ENCODE measurements at regions not wholly inside any gene's neighbourhood (a gene's known extent, or its start where the extent isn't known, plus 50 kb on each side); places are given as distances from the start of the nearest gene placed in this dataset.

DNA sequence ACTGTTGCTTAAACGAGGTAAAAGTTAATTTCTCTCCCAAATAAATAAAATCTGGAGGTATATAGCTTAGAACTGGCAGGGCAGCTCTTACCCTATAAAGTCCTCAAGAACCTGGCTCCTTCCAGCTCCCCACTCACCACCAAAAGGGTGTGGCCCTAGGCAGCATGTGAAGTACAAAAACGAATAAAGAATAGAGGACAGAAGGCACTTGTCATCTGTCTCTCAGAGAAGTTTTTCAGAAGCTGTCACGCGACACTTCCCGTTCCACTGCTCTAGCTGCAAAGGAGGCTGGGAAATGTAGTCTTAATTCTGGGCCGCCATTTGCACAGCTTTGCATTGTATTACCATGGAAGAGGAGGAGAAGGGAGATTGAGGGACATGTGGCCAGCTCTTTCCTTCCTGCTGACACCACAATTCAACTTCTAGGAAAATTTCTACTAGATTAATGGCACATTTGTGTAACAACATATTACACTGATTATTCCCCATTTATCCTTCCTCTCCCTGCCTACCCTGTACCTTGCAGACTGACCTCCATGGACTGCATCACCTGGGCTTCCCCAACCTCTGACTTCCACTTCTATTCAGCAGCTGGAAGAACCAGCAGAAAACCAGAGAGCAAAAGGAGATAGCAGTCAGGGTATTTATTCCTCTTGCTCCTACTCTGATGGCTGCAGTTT, 62.2 kb downstream of the CCDC71L start:
- Histone ChIP-seq H3K9me3 (ENCODE audit: low read length) (no peaks in the 10 kb centered on the region), H3K27me3 (ENCODE audit: control insufficient read depth in 1 of 2, insufficient read depth in 2 of 2, low read length in 2 of 2) (no peaks in the 10 kb centered on the region), H3K36me3 (replicated peaks in 1 of 2; ENCODE audit: control insufficient read depth in 1 of 2, insufficient read depth in 2 of 2, low read length in 2 of 2) (no peaks in the 10 kb centered on the region), H3K27ac (ENCODE audit: extremely low read length, insufficient read depth, low read length) (no peak overlapping the region), H2AFZ (ENCODE audit: low read length) (no peak overlapping the region), H3K4me2 (ENCODE audit: low read depth, low read length) (peak overlapping the region; percentile 25), H3K79me2 (ENCODE audit: insufficient read depth, low read length) (no peaks in the 10 kb centered on the region), H3K4me3 (replicated peaks in 1 of 3; ENCODE audit: insufficient read depth in 1 of 3, low read depth in 2 of 3, low read length in 3 of 3) (no peak overlapping the region), H3K9ac (ENCODE audit: insufficient read depth, low read depth, low read length) (no peak overlapping the region), H3K4me1 (ENCODE audit: insufficient read depth, low read length) (no peaks in the 10 kb centered on the region), H4K20me1 (ENCODE audit: insufficient read depth, low read length) (no peaks in the 10 kb centered on the region)
- WGBS (ENCODE audit: low lambda C conversion rate), result 2% methylated on average over 6 of the region's 6 CpGs
- BruUV-seq (replicated peaks), result no TSS peak
- CTCF ChIA-PET (ENCODE audit: low intra/inter-chr PET ratio, low total read pairs), result no interaction called here
- POLR2A ChIA-PET, result no interaction called here
- ATAC-seq, result peak; percentile 86
- in situ Hi-C loops (cut with HindIII; ENCODE audit: extremely low pct_ligation_motif_present, low pct_unique_long_range_greater_than_20kb), result no loop called here
- no peak for TF ChIP-seq SP140L (CRISPR knock-in tag; IDR thresholded peaks at IDR 0.05; ENCODE audit: borderline replicate concordance)
- no peak for TF ChIP-seq ZNF670 (CRISPR knock-in tag; IDR thresholded peaks at IDR 0.05; ENCODE audit: borderline replicate concordance)
- no peak for TF ChIP-seq ZNF513 (CRISPR knock-in tag; conservative IDR thresholded peaks at IDR 0.05)
- peak; percentile 88 for TF ChIP-seq ZNF143 (CRISPR knock-in tag; IDR thresholded peaks at IDR 0.05)
- peak; percentile 94 for TF ChIP-seq RFX5 (IDR thresholded peaks at IDR 0.05; ENCODE audit: low read depth, low read length)
- TF ChIP-seq GABPB1 (CRISPR knock-in tag; IDR thresholded peaks at IDR 0.05), result peak; percentile 44; the same call in 1 of the 2 replicates
- TF ChIP-seq HCFC1 (IDR thresholded peaks at IDR 0.05; ENCODE audit: low read depth, low read length), result peak; percentile 67
- peak; percentile 48 for TF ChIP-seq ELF1 (CRISPR knock-in tag; IDR thresholded peaks at IDR 0.05)
- no peak for TF ChIP-seq SOX13 (IDR thresholded peaks at IDR 0.05)
- TF ChIP-seq SOX13 (CRISPR knock-in tag; conservative IDR thresholded peaks at IDR 0.05 in 1 of 2, IDR thresholded peaks at IDR 0.05 in 1 of 2), result no peak
- TF ChIP-seq IRX3 (CRISPR knock-in tag; IDR thresholded peaks at IDR 0.05; ENCODE audit: borderline replicate concordance, low read depth), result no peak
- no peak for TF ChIP-seq ZMYM3 (CRISPR knock-in tag; IDR thresholded peaks at IDR 0.05)
- peak; percentile 96 for TF ChIP-seq THAP11 (CRISPR knock-in tag; IDR thresholded peaks at IDR 0.05)
- TF ChIP-seq CHD2 (IDR thresholded peaks at IDR 0.05; ENCODE audit: low read depth, low read length), result peak; percentile 82
- TF ChIP-seq SNRNP70 (IDR thresholded peaks at IDR 0.05; ENCODE audit: low read depth, low read length), result no peak
- peak; percentile 87 for TF ChIP-seq YY1 (IDR thresholded peaks at IDR 0.05; ENCODE audit: insufficient read depth, insufficient replicate concordance, low read depth, low read length)
- TF ChIP-seq ZNF317 (CRISPR knock-in tag; IDR thresholded peaks at IDR 0.05), result no peak
- TF ChIP-seq ZNF781 (CRISPR knock-in tag; IDR thresholded peaks at IDR 0.05; ENCODE audit: borderline replicate concordance, not compliant biosample characterization), result no peak
- TF ChIP-seq TAF1 (CRISPR knock-in tag; IDR thresholded peaks at IDR 0.05), result no peak
- TF ChIP-seq HOXA9 (CRISPR knock-in tag; IDR thresholded peaks at IDR 0.05; ENCODE audit: borderline replicate concordance), result no peak
- 0 out of 2 replicates have a peak, but pooled peaks have one; percentile 26 for TF ChIP-seq SUZ12 (IDR thresholded peaks at IDR 0.05; ENCODE audit: low read depth, low read length)
- no peak for TF ChIP-seq GABPA (IDR thresholded peaks at IDR 0.05; ENCODE audit: low read depth, low read length)
- peak; percentile 59; the same call in 1 of the 2 replicates for TF ChIP-seq GABPA (CRISPR knock-in tag; IDR thresholded peaks at IDR 0.05; ENCODE audit: low read depth)
- intact Hi-C loops (cut with micrococcal nuclease; ENCODE audit: unreplicated experiment), result no loop called here
- FAIRE-seq, result peak; percentile 39
- peak; percentile 26 for DNase-seq (ENCODE audit: low spot score)

Measured in HepG2 (cell line).